HG02885 (cell line): ENCODE measurements at regions not wholly inside any gene's neighbourhood (a gene's known extent, or its start where the extent isn't known, plus 50 kb on each side); places are given as distances from the start of the nearest gene placed in this dataset.

Experiments
- ATAC-seq: cut with Tn5 transposase; IDR thresholded peaks from one replicate; pipeline ENCODE4 v1.9.1; 2021; ENCODE audit warnings: mild to moderate bottlenecking; ENCODE audit not compliant: unreplicated experiment, poor library complexity

GRCh38 chr11:115716601-115717529 lies 212.7 kb upstream of the CADM1 start:
- no peak for ATAC-seq

- ATAC-seq: no peak
These were observed 211.9 kb upstream of the CADM1 start for GRCh38 chr11:115716080-115716479.

GRCh38 chr11:115715251-115715770 lies 211.1 kb upstream of the CADM1 start:
- no peak for ATAC-seq

GRCh38 chr11:115712296-115712695 lies 208.1 kb upstream of the CADM1 start:
- no peak for ATAC-seq

GRCh38 chr11:115710980-115711379 lies 206.8 kb upstream of the CADM1 start:
- ATAC-seq: no peak

- no peak for ATAC-seq
These were observed 206.2 kb upstream of the CADM1 start for GRCh38 chr11:115710426-115710825.

GRCh38 chr11:115709297-115709696 lies 205.1 kb upstream of the CADM1 start:
- ATAC-seq: peak; percentile 56

GRCh38 chr11:115707180-115707905 lies 203.1 kb upstream of the CADM1 start:
- ATAC-seq: no peak

GRCh38 chr11:115706626-115707135 lies 202.5 kb upstream of the CADM1 start:
- ATAC-seq: no peak

GRCh38 chr11:115705200-115705599 lies 201.0 kb upstream of the CADM1 start:
- no peak for ATAC-seq

- ATAC-seq: no peak
These were observed 197.0 kb upstream of the CADM1 start for GRCh38 chr11:115700981-115701875.

GRCh38 chr11:115700496-115700895 lies 196.3 kb upstream of the CADM1 start:
- ATAC-seq: no peak

- no peak for ATAC-seq
These were observed 195.5 kb upstream of the CADM1 start for GRCh38 chr11:115699733-115700132.

- ATAC-seq: no peak
These were observed 195.1 kb upstream of the CADM1 start for GRCh38 chr11:115699326-115699725.

- ATAC-seq: peak; percentile 66
These were observed 194.0 kb upstream of the CADM1 start for GRCh38 chr11:115698243-115698642.

GRCh38 chr11:115696563-115696962 lies 192.3 kb upstream of the CADM1 start:
- ATAC-seq: no peak

- ATAC-seq: no peak
These were observed 191.6 kb upstream of the CADM1 start for GRCh38 chr11:115695677-115696364.

- ATAC-seq: no peak
These were observed 188.8 kb upstream of the CADM1 start for GRCh38 chr11:115693002-115693401.

GRCh38 chr11:115691030-115691429 lies 186.8 kb upstream of the CADM1 start:
- no peak for ATAC-seq
